Inflammatory macrophage treated with lipopolysaccharide for 1 hour (primary cell): ENCODE measurements at regions not wholly inside any gene's neighbourhood (a gene's known extent, or its start where the extent isn't known, plus 50 kb on each side); places are given as distances from the start of the nearest gene placed in this dataset.

Experiments
- DNase-seq, 2 donors: peaks; one replicate each; pipeline ENCODE4 v3.0.0-alpha.2; 2020 to 2022

- DNase-seq = peak; percentile 20 to 78
Measured at GRCh38 chr13:26929971-26930730, 169.6 kb upstream of the GPR12 start.

- DNase-seq = no peak
Measured at GRCh38 chr13:26927511-26927910, 166.9 kb upstream of the GPR12 start.

DNA sequence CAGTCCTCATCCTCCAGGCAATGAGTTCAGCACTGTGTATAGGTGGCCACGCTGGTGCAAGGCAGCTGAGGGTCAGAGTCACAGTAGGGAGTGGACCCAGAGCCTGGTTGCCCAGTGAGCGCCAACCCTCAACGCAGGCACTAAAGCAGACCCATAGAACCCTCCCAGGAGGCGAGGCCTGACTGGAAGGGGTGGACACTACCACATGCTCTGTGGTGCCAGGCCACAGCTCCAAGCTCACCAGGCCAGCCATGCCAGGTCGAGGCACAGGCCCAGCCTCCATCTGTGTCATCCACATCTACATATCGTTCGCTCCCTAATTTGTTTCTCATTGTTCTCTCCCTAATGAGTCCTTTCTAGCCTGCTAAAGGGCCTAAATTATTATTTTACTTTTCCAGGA is 165.8 kb upstream of the GPR12 start:
- DNase-seq = no peak

- DNase-seq = no peak
Measured at GRCh38 chr13:26923824-26924605, 163.4 kb upstream of the GPR12 start.

DNA sequence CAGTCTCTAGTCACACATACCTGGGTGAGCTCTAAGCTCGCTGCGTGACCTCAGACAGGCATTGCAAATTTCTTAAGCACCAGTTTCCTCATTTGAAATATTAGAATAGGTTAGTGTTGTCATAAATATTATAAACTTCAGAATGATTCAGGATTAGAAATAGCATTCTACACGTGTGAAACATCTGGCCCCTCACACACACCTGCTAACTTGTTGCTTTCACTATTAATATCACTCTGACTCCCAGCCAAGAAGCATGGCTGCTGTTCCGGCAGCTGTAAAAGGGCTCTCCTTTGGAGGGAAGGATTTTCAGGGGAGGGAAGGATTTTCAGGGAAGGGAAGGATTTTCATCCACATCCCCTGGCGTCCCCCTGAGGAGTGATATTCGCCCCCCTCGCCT is 161.3 kb upstream of the GPR12 start:
- DNase-seq = no peak

GRCh38 chr13:26920614-26921355 is 160.2 kb upstream of the GPR12 start:
- DNase-seq = no peak

DNA sequence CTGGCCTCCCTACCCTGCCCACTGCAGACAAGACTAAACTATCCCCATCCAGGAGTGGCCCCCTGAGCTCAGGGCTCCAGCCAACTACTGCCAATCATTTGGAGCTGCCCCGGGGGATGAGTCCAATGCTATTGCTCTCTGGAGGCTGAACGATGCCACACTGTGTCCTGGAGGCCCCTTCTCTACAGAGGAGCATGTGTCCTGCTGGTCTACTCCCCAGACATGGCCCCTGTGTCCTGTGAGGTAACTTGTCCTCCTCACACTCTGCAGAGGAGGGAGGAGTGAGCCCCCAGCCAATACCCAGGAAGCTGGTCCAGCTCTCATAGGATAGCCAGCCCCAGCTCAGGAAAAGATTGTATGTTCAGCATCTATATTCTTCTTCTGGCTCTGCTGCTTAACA is 159.1 kb upstream of the GPR12 start:
- no peak for DNase-seq

- no peak for DNase-seq
Measured at GRCh38 chr13:26919311-26919710, 158.7 kb upstream of the GPR12 start.

DNA sequence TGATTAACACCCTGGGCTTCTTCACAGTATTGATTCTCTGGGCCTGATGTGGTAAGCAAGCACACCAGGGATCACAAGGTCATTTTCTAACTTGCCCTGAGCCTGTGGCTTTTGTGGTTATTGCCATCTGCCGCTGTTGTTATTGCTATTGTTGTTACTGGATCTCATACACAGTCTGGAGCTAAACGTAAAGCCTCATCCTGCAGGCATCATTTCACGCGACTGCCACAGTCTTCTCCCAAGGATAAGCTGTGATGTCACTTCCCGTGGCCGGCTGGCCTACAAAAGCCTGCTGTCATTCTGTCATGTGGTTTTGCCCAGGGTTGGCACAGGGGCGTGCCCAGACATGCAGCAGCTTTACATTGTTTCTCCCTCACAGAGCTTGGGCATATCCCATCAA is 154.0 kb upstream of the GPR12 start:
- DNase-seq = no peak

DNA sequence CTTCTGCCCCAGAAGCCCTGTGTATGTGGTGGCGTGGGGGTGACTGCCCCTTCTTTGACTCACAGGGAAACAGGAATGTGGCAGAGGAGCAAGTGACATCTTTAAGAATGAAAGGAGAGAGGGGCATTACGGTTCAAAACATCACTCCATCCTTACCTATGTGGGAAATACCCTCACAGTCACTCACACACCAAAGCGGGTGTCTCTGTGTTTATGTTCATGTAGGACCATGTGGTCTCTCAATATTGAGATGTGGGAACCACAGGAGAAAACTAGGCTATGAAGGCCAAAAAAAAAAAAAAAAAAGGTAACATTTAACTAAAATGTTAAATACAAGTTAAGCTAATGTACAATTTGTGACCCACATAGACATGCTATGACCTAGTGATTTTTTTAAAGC is 153.6 kb upstream of the GPR12 start:
- DNase-seq = no peak

GRCh38 chr13:26910754-26911465 is 150.3 kb upstream of the GPR12 start:
- DNase-seq = no peak

DNA sequence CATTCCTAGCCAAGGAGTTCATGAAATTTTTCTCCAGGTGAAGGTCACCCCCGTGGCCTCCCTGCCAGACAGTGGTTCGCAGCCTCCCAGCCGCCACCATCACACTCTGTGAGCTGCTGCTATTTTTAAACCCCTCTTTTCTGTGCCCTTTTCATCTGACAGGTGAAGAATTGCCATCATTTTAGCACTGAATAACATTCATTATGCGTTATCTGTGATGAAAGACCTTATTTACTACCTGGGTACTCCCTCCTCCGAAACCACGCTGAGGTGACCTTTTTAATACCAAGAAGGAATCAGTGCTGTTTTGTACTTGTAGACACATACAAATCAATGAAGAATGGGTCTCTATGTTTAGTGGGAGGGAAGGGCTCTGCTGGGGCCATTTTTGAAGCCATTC is 148.9 kb upstream of the GPR12 start:
- DNase-seq = no peak

DNA sequence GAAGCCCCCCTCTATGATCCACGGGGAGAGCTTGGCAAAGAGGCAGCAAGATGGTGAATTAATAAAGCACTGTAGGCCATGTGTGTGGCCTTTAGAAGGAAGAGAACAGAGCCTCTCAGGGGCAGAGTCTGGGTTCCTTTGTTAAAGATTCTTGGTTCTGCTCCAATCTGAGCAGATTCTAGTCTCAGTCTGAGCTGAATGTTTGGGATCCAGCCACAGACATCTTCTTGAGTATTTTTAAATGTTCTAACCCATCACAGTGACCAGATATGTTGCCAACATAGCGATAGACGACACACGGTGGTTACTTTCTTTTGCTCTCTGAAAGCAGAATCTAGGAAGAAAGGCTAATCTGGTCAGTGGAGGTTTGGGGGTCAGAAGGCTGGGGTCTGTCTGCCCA is 147.5 kb upstream of the GPR12 start:
- no peak for DNase-seq

DNA sequence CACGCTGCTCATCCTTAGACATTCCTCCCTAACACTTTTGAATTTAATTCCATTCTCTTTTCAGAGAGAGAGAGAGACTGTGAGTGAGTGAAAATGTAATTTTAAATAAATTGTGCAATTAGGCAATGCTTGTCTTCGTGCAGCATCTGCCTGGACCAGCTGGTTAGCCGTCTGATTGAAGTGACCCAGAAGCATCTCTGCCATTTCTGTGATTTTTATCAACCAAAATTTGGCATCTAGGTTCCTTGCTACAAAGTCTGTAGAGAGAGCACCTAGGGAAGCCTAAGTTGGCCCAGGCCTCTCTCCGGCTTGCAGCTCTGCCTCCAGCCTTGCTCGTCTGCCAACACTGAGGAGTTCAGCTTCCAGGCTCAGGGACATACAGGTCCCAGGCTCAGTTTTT is 138.6 kb upstream of the GPR12 start:
- no peak for DNase-seq

DNA sequence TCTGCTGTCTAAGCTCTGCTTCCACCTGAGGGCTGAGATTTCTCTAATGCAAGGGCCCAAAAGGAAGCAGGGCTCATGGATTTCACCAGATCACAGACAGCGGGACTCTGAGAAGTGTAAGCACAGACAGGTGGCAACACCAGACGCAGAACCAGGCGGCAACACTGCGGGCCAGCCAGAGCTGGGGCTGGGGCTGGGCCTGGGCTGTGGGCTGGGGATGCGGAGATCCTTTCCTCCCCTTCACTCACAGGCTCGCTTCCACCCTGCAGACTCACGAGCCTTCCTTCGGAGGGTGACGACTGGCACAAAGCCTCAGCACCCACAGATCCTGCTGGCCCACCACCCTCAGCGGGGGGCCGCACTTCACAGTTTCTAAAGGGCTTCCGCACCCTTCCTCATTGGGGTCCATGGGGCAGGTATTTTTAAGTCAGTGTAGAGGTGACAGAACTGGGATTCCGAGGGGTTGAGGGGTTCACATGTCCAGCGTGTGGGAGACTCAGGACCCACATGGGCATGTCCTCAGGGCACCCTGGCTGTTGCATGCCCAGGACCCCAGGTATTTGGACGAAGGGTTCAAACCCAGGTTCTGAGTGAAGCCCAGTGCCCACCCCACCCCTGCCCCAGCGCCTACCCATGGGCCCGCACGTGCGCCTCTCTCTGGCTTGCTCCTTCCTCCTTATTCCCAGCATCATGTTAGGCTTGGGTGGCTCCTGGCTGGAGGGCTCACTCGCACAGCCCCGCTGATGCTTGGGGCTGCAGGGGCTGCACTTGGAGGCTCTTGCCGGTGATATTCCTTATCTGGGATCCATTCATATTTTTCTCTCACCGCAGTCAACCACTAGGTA is 137.3 kb upstream of the GPR12 start:
- no peak for DNase-seq

- DNase-seq = no peak
Measured at GRCh38 chr13:26896986-26897668, 136.5 kb upstream of the GPR12 start.

DNA sequence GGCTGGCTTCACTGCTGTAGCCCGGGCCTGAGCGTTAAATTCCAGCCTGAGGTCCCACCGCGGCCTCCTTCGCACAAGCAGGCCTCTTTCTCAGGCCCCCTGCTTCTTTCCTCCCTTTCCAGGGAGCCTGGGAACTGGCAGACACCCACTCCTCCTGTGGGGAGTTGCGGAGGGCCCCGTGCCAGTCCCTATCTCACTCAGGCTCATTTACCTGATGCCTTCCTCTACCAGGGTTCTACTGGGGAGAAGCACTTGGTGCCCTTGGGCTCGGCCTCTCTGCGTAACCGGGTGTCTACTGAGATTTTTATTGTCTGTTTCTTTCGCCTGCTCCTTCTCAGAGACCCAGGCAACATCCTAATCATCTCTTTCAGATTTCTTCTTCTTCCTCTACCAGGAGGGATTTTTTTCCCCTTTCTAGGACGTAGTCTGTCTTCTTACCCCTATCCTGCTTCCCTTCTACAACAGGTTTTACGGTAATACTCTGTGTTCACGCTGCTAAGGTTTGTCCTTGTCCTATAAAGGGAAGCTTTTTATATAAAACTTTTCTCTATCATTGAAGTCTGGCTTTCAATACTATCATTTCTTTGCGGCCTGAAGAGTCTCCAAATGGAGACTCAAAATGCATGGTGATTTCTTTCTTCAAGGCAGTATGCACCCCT is 135.4 kb upstream of the GPR12 start:
- DNase-seq = no peak

- no peak for DNase-seq
Measured at GRCh38 chr13:26895081-26895807, 134.7 kb upstream of the GPR12 start.

DNA sequence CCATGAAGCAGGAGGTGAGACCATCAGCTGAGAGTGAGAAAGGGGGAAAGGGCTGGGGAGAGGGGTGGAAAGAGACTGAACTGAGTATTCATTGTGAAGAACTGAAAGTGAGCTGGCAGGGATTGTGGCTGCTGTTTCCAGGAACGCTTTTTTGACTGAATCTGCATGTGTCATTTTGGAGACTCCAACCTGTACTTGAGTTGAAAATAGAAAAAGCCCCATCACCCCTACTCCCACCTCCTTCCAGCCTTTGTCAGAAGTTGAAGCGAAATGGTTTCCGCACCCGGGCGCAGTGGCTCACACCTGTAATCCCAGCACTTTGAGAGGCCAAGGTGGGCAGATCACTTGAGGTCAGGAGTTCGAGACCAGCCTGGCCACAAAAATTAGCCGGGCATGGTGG is 128.0 kb upstream of the GPR12 start:
- DNase-seq = no peak

DNA sequence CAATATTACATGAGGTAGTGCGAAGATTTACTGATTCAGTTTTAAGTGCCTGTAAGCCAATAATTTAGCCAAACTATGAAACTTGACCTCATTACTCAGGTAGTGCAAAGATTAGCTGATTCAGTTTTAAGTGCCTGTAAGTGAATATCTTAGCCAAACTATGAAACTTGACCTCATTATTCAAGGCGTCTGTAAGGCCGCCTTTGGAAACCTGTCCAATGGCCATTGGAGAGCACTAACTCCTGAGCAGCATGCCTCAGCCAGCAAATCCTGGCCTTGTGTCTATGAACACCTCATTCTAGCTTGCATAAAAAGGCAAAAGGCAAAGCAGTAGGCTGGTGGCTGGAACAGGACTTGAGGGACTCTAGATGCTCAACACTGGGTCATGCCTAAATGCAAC is 127.0 kb upstream of the GPR12 start:
- DNase-seq = no peak
